NOMO-1 (cell line): ENCODE measurements at regions not wholly inside any gene's neighbourhood (a gene's known extent, or its start where the extent isn't known, plus 50 kb on each side); places are given as distances from the start of the nearest gene placed in this dataset.
"Not testable (repeated sequence)": the region's sequence is repeated elsewhere in the genome, so short reads cannot be mapped to it uniquely, and the experiment has no call there.

Experiments
- DNase-seq, 2 experiments: peaks; one replicate each; lab custom pipeline; 2025; ENCODE audit not compliant: unreplicated experiment in 2 of 2; lab: John Stamatoyannopoulos, UW

GRCh38 chr2:16396171-16396570 lies 269.5 kb downstream of the CYRIA start:
- no peak for DNase-seq

DNA sequence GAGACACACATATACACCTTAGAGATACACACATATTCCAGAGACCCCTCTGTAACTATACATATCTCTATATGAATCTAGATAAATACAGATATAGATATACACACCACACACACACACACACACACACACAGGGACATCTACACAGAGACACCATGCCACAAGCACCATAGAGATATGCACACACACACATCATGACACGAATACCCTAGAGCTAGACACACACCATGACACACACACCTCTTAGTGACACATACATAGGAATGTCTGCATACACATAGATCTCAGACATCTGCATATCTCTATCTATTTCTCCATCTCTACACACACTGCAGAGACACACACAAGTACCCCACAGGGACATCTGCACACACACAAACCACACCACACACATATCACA lies 270.0 kb downstream of the CYRIA start:
- no peak for DNase-seq

DNA sequence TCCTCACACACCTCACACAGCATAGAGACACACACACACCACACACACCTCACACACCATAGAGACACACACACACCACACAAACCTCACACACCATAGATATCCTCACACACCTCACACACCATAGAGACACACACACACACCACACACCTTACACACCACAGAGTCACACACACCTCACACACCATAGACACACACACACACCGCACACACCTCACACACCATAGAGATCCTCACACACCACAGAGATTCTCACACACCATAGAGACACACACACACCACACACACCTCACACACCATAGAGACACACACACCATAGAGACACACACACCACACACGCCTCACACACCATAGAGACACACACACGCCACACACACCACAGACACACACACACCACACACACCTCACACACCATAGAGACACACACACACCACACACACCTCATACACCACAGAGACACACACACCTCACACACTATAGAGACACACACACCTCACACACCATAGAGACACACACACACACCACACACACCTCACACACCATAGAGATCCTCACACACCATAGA lies 270.6 kb downstream of the CYRIA start:
- DNase-seq, result no peak

- no peak for DNase-seq
Observed at GRCh38 chr2:16394072-16394985, 271.3 kb downstream of the CYRIA start.

DNA sequence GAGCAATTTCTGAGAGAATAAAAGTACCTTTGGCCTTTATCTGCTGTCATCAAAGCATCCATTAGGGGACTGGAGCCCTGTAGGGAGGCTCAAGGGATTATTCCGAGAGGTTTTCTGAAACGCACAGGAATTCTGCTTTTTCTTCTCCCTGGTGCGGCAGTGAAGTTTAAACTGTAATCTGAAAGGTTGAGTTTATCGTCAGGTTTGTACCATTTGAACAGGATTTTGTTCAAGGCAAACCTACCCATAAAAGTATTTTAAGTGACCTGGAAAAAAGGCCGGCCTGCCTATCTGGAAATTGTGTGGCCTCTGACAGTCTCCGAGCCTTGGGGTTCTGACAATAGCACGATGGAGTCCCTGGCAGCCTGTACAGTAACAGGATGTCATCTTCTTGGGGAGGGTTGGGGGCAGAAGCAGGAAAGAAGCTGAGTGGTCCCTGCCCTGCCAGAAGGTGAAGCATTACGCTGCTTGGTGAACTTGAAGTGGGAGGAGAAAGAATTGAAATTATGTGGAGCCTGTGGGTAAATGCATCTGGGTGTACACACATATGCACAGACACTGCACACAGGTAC lies 272.0 kb downstream of the CYRIA start:
- no peak for DNase-seq

GRCh38 chr2:16392647-16393499 lies 272.8 kb downstream of the CYRIA start:
- DNase-seq, result no peak

GRCh38 chr2:16391986-16392385 lies 273.6 kb downstream of the CYRIA start:
- DNase-seq, result no peak

DNA sequence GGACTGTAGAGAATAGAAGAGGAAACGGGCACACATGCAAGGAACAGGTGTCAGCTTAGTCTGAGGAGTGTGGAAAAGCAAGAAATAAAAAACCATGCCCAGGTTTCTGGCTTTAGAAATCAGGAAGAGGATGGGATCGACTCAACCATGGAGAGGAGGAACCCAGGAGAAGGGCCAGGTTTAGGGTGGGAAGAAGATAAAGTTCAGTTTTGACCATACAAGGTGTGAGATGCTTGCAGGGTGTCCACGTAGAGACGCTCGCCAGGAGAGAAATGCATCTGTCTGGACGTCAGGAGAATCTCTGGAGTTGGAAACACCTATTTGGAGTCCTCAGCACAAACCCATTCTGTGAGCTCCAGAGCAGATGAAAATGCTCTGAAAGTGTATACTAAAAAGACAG lies 275.1 kb downstream of the CYRIA start:
- no peak for DNase-seq

DNA sequence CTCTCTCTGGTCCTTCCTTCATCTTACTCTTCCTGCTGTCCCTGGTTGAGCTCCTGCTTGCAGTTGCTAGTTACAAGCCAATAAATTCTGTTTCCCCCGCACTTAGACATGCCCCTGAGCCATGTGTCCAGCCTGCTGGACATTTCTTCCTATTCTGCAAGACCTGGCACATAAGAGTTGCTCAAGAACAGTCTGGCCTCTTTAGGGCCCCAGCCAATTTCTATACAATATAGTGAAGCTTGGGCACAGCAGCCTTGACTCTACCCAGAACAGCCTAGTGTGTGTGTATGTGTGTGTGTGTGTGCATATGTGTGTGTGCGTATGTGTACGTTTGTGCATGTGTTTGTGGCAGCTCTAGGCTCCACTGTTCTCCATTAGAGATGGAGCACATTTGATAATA lies 276.0 kb downstream of the CYRIA start:
- DNase-seq, result no peak

GRCh38 chr2:16388199-16388830 lies 277.3 kb downstream of the CYRIA start:
- not testable (repeated sequence) for DNase-seq

GRCh38 chr2:16387461-16387984 lies 278.1 kb downstream of the CYRIA start:
- DNase-seq, result no peak

- DNase-seq, result no peak
Observed at GRCh38 chr2:16386431-16386830, 279.2 kb downstream of the CYRIA start.

DNA sequence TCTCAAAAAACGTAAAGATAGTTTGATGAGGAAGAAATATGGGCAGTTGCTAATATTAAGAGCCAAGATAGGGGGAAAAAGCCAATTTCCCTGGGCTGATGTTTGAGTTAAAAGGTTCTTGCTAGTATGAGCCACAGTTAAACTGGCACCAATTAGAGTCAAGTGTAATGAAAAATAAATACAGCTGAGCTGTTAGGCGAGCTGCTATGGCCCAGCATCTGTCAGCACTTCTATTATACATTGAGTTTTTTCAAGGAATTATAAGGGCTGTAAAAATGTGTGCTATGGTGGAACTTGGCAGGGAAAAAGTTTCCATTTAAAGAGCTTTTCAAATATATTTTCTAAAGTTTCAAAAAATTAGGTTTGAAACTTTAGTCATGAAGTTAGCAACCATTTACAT lies 279.6 kb downstream of the CYRIA start:
- DNase-seq, result no peak

GRCh38 chr2:16385341-16385740 lies 280.3 kb downstream of the CYRIA start:
- DNase-seq, result no peak

DNA sequence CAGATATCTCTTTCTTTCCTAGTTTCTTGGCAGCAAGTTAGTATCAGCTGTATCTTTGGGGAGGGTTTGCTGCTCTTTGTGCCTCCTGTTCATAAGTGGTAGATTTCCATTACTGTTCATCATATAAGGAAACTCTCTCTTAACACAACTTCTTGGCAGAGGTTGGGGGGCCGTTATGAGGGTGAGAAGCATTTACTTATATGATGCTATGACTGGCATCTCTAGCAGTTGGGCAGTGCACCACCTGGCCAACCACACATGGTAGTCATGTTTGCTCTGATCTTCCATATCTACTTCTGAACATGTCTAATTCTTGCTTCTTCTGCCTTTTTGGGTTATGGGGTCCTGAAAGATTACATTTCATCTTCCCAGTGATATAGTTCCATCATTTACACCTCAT lies 282.2 kb downstream of the CYRIA start:
- no peak for DNase-seq

GRCh38 chr2:16382451-16382850 lies 283.2 kb downstream of the CYRIA start:
- DNase-seq, result no peak

GRCh38 chr2:16381511-16381910 lies 284.1 kb downstream of the CYRIA start:
- no peak for DNase-seq

GRCh38 chr2:16379901-16380300 lies 285.7 kb downstream of the CYRIA start:
- not testable (repeated sequence) for DNase-seq

DNA sequence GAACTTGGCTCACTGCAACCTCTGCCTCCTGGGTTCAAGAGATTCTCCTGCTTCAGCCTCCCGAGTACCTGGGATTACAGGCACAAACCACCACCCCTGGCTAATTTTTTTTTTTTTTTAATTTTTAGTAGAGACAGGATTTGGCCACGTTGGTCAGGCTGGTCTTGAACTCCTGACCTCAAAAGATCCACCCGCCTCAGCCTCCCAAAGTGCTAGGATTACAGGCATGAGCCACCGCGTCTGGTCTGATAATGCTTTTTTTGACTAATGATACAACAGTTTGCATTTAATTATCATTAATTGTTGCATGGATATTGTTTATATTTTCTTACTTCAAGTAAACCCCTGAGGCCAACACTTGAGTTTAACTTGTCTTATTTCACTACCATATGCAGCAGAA lies 286.6 kb downstream of the CYRIA start:
- DNase-seq, result not testable (repeated sequence)

GRCh38 chr2:16378031-16378430 lies 287.6 kb downstream of the CYRIA start:
- no peak for DNase-seq
